Left ventricle myocardium superior (tissue), 1 donor: ENCODE measurements at regions not wholly inside any gene's neighbourhood (a gene's known extent, or its start where the extent isn't known, plus 50 kb on each side); places are given as distances from the start of the nearest gene placed in this dataset.
"Not testable (repeated sequence)": the region's sequence is repeated elsewhere in the genome, so short reads cannot be mapped to it uniquely, and the experiment has no call there.

Source experiments
- ATAC-seq: fragments of 200-7000 bp; cut with Tn5 transposase; one replicate; pipeline ENCODE4 v1.9.1; 2020; ENCODE audit warnings: mild to moderate bottlenecking, moderate library complexity
- DNase-seq: peaks from one replicate; pipeline ENCODE4 v3.0.0-alpha.2; 2020
- intact Hi-C: fragments of 100-400 bp; cut with micrococcal nuclease; formaldehyde crosslinking; loops from one replicate; pipeline ENCODE4 v1.11.0; 2022
- donor health status: DM: no; HTN: yes; CAD: no; lungs with severe emphysema.

- not testable (repeated sequence) for DNase-seq
Observed at GRCh38 chr4:45420091-45420674, 693.8 kb upstream of the GNPDA2 start.

GRCh38 chr4:45410701-45411210, 684.4 kb upstream of the GNPDA2 start:
- intact Hi-C loops, result no loop called here

More at GRCh38 chr4:45420091-45420674, 693.8 kb upstream of the GNPDA2 start:
- intact Hi-C loops, ATAC-seq: not testable (repeated sequence)

DNA sequence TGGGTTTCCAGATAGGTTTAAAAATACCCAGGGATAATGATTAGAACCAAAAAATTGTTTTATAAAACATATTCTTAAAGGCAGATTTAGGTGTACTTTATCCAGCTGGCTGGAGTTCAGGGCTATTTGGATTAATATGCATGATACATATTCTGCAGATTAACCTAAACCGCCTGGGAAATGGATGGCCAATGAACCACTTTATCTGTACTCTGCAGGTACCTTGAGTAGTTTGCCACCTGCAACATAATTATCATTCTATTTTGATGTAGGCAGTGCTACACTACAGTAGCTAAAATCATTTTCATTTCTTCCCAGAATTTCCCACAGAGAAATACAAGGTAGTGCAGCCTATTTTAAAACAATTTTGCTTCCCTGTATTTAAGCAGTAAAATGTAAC, 683.2 kb upstream of the GNPDA2 start:
- DNase-seq (no peak), ATAC-seq (no peak)
- intact Hi-C loops, result no loop called here

More at GRCh38 chr4:45410701-45411210, 684.4 kb upstream of the GNPDA2 start:
- ATAC-seq (no peak), DNase-seq (no peak)

GRCh38 chr4:45408996-45409395, 682.6 kb upstream of the GNPDA2 start:
- ATAC-seq (no peak), DNase-seq (no peak)
- intact Hi-C loops, result no loop called here

DNA sequence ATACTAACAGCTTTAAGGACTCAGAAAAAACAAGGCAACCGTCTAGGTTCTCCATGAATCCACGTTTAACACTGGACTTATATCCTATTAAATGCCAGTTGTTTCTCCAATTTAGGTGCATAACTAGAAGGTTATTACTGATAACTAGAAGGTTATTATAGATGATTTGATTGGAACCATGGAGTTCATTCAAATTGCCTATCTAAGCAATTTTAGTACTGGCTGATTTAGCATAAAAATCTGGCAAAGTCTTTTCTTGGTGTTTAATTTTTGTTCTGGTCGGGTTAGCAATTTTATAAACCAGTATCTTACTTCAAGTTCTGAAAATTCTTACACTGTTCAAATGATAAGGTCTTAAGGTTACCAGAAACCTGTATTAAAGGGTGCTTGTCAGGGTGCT, 672.8 kb upstream of the GNPDA2 start:
- no peak for DNase-seq
- intact Hi-C loops, result no loop called here
- ATAC-seq, result no peak

GRCh38 chr4:45385306-45385705, 659.0 kb upstream of the GNPDA2 start:
- no peak for ATAC-seq
- no peak for DNase-seq
- intact Hi-C loops, result no loop called here

DNA sequence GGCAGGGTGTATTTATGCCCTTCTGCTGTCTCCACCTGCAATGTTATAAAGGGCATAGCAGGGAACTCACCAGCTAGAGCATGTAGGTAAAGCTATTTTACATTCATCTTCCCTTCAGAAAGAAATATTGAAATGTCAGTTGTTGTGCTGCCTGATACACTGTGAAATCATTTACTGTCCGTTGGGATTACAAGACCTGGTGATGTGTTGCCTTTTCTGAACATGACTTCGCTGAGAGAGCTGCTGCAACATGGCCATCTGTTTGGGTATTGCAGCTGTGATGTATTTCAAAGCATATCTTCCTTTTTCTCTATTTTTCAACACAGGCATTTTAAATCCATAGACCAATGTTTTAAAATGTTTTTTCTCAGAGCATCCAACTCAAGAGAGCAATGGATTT, 644.1 kb upstream of the GNPDA2 start:
- DNase-seq (no peak), ATAC-seq (no peak)
- intact Hi-C loops, result no loop called here

GRCh38 chr4:45368832-45369231, 642.5 kb upstream of the GNPDA2 start:
- ATAC-seq (no peak), DNase-seq (no peak)
- intact Hi-C loops, result no loop called here

DNA sequence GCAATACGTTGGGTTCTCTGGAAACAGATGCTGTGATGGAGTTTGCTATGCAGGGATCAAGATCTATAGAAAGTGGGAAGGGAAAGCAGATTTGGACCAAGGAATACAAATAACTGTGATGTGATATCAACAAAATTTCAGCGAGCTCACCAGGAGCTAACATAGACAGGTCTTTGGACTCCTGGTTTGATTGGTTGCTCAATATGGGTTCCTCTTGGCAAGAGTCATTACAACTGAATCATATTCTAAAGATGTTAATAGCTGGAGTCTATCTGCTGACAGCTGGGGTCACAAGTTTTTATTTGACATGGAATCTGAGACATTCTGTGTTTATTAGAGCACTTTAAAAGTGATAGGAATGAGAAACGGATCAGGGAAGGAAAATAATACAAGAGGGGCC, 637.6 kb upstream of the GNPDA2 start:
- intact Hi-C loops, result no loop called here
- ATAC-seq, result peak; percentile 63
- DNase-seq, result no peak

- ATAC-seq, result peak; percentile 57
- intact Hi-C loops, result no loop called here
- no peak for DNase-seq
Observed at GRCh38 chr4:45358573-45359506, 632.5 kb upstream of the GNPDA2 start.

GRCh38 chr4:45353161-45353560, 626.8 kb upstream of the GNPDA2 start:
- ATAC-seq (no peak), DNase-seq (no peak)
- intact Hi-C loops, result no loop called here

DNA sequence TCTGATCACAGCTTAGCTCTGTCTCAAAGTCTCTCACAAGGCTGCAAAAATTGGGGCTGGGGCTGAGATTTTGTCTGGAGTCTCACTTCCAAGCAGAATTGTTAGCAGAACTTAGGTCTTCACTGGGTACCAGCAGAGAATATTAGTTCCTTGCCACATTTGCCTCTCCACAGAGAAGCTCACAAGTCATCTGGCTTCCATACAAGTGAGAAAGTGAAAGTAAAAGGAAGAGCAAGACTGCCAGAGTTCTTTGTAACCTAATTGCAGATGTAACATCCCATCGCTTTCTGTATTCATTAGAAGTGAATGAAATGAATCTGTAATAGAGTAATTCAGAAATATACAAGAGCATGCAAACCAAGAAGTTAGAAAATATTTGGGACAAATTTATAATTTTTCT, 624.1 kb upstream of the GNPDA2 start:
- DNase-seq, result no peak
- peak; percentile 74 for ATAC-seq
- intact Hi-C loops, result no loop called here

GRCh38 chr4:45349859-45350258, 623.5 kb upstream of the GNPDA2 start:
- ATAC-seq (no peak), DNase-seq (no peak)
- intact Hi-C loops, result no loop called here

- DNase-seq (no peak), ATAC-seq (no peak)
- intact Hi-C loops, result no loop called here
Observed at GRCh38 chr4:45346816-45347435, 620.6 kb upstream of the GNPDA2 start.

DNA sequence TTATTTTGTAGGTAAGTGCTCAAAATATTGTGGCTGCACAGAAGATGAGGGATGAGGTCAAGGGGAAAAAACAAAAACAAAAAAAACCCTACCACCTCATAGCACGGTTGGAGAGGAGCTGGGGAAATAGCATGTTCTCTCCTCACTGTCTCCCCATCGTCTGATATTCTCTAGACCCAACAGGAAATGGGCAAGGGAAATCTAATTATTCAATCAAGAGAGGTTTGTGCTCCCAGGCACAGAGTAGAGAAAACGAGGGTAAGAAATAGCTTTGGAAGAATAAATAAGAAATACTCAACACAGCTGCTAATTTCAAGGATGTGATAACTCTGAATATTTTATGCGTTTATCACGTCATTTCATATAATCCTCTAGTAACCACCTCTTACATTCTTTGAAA, 619.2 kb upstream of the GNPDA2 start:
- ATAC-seq (no peak), DNase-seq (no peak)
- intact Hi-C loops, result no loop called here

- no peak for DNase-seq
- intact Hi-C loops, result no loop called here
- ATAC-seq, result no peak
Observed at GRCh38 chr4:45331802-45332201, 605.4 kb upstream of the GNPDA2 start.

DNA sequence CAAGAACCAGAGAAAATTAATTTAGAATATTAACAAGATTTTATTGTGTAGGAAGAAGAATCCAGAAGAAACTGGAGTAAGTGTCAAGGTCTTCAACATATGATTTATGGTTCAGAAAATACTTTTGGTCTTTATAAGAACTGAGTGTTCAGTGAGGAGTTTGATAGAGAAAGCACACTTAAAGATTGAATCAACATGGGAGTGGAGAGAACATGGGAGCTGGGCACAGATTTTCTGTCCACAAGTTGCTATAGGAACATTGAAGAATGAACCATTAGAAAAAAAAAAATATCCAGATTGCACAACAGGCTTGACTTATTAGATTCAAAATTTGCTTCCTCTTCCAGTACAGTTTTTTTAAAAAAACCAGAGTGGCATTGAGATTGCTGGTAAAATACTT, 601.2 kb upstream of the GNPDA2 start:
- DNase-seq (no peak), ATAC-seq (no peak)
- intact Hi-C loops, result no loop called here

- DNase-seq (peak; percentile 23), ATAC-seq (peak; percentile 97)
- intact Hi-C loops, result no loop called here
Observed at GRCh38 chr4:45324455-45325417, 598.4 kb upstream of the GNPDA2 start.

- DNase-seq, result no peak
- intact Hi-C loops, result no loop called here
- ATAC-seq, result no peak
Observed at GRCh38 chr4:45323453-45324058, 597.2 kb upstream of the GNPDA2 start.
